ENCODE measurements at regions not wholly inside any gene's neighbourhood (a gene's known extent, or its start where the extent isn't known, plus 50 kb on each side); places are given as distances from the start of the nearest gene placed in this dataset.
"Not testable (repeated sequence)": the region's sequence is repeated elsewhere in the genome, so short reads cannot be mapped to it uniquely, and the experiment has no call there.

DNA sequence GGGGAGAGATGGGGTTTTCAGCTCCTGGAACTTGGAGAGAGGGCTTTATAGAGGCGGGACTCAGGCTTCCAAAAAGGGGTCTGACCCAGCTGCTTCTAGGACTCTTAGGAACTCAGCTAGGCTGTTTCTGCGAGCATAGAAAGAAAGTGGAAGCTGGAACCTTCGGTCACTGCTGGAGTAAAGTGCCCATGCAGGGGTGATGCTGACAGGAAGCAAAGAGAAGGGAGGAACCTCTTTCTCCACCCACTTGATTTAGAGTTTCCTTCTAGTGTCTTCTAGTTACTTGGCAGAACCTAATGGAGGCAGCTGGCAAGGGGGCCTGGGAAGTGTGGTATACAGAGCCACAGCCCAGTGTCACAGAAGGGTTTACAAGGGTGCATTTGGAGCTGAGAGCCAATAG, 283.6 kb downstream of the QKI start:
- TF ChIP-seq CTCF (optimal IDR thresholded peaks at IDR 0.05 in 1 of 3, IDR thresholded peaks at IDR 0.05 in 1 of 3, conservative IDR thresholded peaks at IDR 0.05 in 1 of 3; ENCODE audit: extremely low read depth in 1 of 3, insufficient read depth in 2 of 3, low read length in 3 of 3) (no peak), EZH2 (IDR thresholded peaks at IDR 0.05; ENCODE audit: low read length) (no peak)
- H2AFZ ChIP-seq (ENCODE audit: control insufficient read depth, low read length), result no peak overlapping the region
- dilution Hi-C loops (cut with MboI; ENCODE audit: extremely low pct_ligation_motif_present, low sequenced_read_pairs), result no loop called here
- H3K79me2 ChIP-seq (ENCODE audit: control insufficient read depth, insufficient read depth, low read length), result no peaks in the 10 kb centered on the region
- H3K27ac ChIP-seq (ENCODE audit: control insufficient read depth, insufficient read depth, low read length), result no peak overlapping the region
- no peaks in the 10 kb centered on the region for H3K9me1 ChIP-seq (ENCODE audit: control insufficient read depth, extremely low read depth, insufficient read depth, low read length)
- no peak overlapping the region for H3K4me2 ChIP-seq (ENCODE audit: control insufficient read depth, extremely low read depth, insufficient read depth, low read depth, low read length)
- H3K4me1 ChIP-seq (ENCODE audit: control insufficient read depth, extremely low read depth, insufficient read depth, low read length), result no peaks in the 10 kb centered on the region
- FAIRE-seq (no peak), DNase-seq (ENCODE audit: low read depth, low spot score) (no peak)
- no peaks in the 10 kb centered on the region for H3K36me3 ChIP-seq (ENCODE audit: control insufficient read depth in 2 of 2, extremely low read depth in 1 of 2, insufficient read depth in 2 of 2, low read length in 2 of 2)
- H3K27me3 ChIP-seq (ENCODE audit: control insufficient read depth, extremely low read depth, insufficient read depth, low read length), result no peaks in the 10 kb centered on the region
- no peak overlapping the region for H3K9ac ChIP-seq (ENCODE audit: control insufficient read depth, extremely low read depth, insufficient read depth, low read length)
- no peak overlapping the region for H3K4me3 ChIP-seq (ENCODE audit: control insufficient read depth in 2 of 3, extremely low read depth in 1 of 3, insufficient read depth in 2 of 3, low read depth in 1 of 3, low read length in 3 of 3)
- no peaks in the 10 kb centered on the region for H4K20me1 ChIP-seq (ENCODE audit: control insufficient read depth, extremely low read depth, insufficient read depth, low read length)
- H3K9me3 ChIP-seq (ENCODE audit: control insufficient read depth, low read depth, low read length), result no peaks in the 10 kb centered on the region

DNA sequence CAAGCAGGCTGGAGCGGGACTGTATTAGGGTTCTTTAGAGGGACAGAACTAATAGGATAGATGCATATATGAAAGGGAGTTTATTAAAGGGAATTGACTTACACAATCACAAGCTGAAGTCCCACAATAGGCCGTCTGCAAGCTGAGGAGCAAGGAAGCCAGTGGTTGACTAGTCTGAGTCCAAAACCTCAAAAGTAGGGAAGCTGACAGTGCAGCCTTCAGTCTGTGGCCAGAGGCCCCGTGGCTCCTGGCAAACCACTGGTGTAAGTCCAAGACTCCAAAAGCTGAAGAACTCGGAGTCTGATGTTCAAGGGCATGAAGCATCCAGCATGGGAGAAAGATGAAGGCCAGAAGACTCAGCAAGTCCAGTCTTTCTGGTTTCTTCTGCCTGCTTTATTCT, 281.8 kb downstream of the QKI start:
- DNase-seq (ENCODE audit: low read depth, low spot score); H4K20me1 ChIP-seq (ENCODE audit: control insufficient read depth, extremely low read depth, insufficient read depth, low read length); dilution Hi-C loops (cut with MboI; ENCODE audit: extremely low pct_ligation_motif_present, low sequenced_read_pairs); H3K9me3 ChIP-seq (ENCODE audit: control insufficient read depth, low read depth, low read length); H3K4me3 ChIP-seq (ENCODE audit: control insufficient read depth in 2 of 3, extremely low read depth in 1 of 3, insufficient read depth in 2 of 3, low read depth in 1 of 3, low read length in 3 of 3); H3K79me2 ChIP-seq (ENCODE audit: control insufficient read depth, insufficient read depth, low read length); H3K27ac ChIP-seq (ENCODE audit: control insufficient read depth, insufficient read depth, low read length); H3K27me3 ChIP-seq (ENCODE audit: control insufficient read depth, extremely low read depth, insufficient read depth, low read length); H3K4me2 ChIP-seq (ENCODE audit: control insufficient read depth, extremely low read depth, insufficient read depth, low read depth, low read length); H3K9ac ChIP-seq (ENCODE audit: control insufficient read depth, extremely low read depth, insufficient read depth, low read length); H3K9me1 ChIP-seq (ENCODE audit: control insufficient read depth, extremely low read depth, insufficient read depth, low read length); H3K36me3 ChIP-seq (ENCODE audit: control insufficient read depth in 2 of 2, extremely low read depth in 1 of 2, insufficient read depth in 2 of 2, low read length in 2 of 2); H2AFZ ChIP-seq (ENCODE audit: control insufficient read depth, low read length); FAIRE-seq; H3K4me1 ChIP-seq (ENCODE audit: control insufficient read depth, extremely low read depth, insufficient read depth, low read length): not testable (repeated sequence)

DNA sequence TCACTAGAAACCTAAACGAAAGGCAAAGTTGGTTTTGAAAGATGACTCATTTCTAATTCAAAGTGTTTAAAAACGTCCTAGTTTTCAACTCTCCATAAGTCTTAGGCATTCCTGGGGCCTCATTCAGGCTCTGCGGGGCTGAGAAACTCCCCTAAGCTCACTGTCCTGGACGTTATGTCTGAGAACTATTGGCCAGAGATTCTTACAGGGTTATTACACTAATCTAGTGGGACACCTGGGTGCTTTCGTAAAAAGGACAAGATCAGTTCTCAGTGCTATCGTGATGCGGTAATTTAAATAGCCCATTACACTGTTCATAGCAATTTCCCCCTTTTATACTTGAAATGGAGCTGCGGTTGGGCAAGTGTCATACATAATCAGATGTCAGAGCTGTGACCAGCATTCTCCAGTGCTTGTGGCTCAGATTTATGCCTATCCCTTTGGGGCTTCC, 280.9 kb downstream of the QKI start:
- no peaks in the 10 kb centered on the region for H3K79me2 ChIP-seq (ENCODE audit: control insufficient read depth, insufficient read depth, low read length)
- DNase-seq (ENCODE audit: low read depth, low spot score) (no peak), FAIRE-seq (no peak)
- TF ChIP-seq CTCF (optimal IDR thresholded peaks at IDR 0.05 in 1 of 3, IDR thresholded peaks at IDR 0.05 in 1 of 3, conservative IDR thresholded peaks at IDR 0.05 in 1 of 3; ENCODE audit: extremely low read depth in 1 of 3, insufficient read depth in 2 of 3, low read length in 3 of 3), result no peak
- TF ChIP-seq EZH2 (IDR thresholded peaks at IDR 0.05; ENCODE audit: low read length), result no peak
- H3K9me3 ChIP-seq (ENCODE audit: control insufficient read depth, low read depth, low read length), result no peaks in the 10 kb centered on the region
- H3K4me3 ChIP-seq (ENCODE audit: control insufficient read depth in 2 of 3, extremely low read depth in 1 of 3, insufficient read depth in 2 of 3, low read depth in 1 of 3, low read length in 3 of 3), result no peak overlapping the region
- no peaks in the 10 kb centered on the region for H3K4me1 ChIP-seq (ENCODE audit: control insufficient read depth, extremely low read depth, insufficient read depth, low read length)
- no peaks in the 10 kb centered on the region for H3K27me3 ChIP-seq (ENCODE audit: control insufficient read depth, extremely low read depth, insufficient read depth, low read length)
- no peak overlapping the region for H3K4me2 ChIP-seq (ENCODE audit: control insufficient read depth, extremely low read depth, insufficient read depth, low read depth, low read length)
- no peaks in the 10 kb centered on the region for H3K36me3 ChIP-seq (ENCODE audit: control insufficient read depth in 2 of 2, extremely low read depth in 1 of 2, insufficient read depth in 2 of 2, low read length in 2 of 2)
- dilution Hi-C loops (cut with MboI; ENCODE audit: extremely low pct_ligation_motif_present, low sequenced_read_pairs), result no loop called here
- no peak overlapping the region for H2AFZ ChIP-seq (ENCODE audit: control insufficient read depth, low read length)
- no peak overlapping the region for H3K27ac ChIP-seq (ENCODE audit: control insufficient read depth, insufficient read depth, low read length)
- no peak overlapping the region for H3K9ac ChIP-seq (ENCODE audit: control insufficient read depth, extremely low read depth, insufficient read depth, low read length)
- no peaks in the 10 kb centered on the region for H3K9me1 ChIP-seq (ENCODE audit: control insufficient read depth, extremely low read depth, insufficient read depth, low read length)
- no peaks in the 10 kb centered on the region for H4K20me1 ChIP-seq (ENCODE audit: control insufficient read depth, extremely low read depth, insufficient read depth, low read length)

Measured in keratinocyte (primary cell).